HEK293 (cell line): ENCODE measurements at regions not wholly inside any gene's neighbourhood (a gene's known extent, or its start where the extent isn't known, plus 50 kb on each side); places are given as distances from the start of the nearest gene placed in this dataset.

ENCODE experiments used
- BCL11B ChIP-seq: fragments of 450-650 bp; formaldehyde crosslinking; IDR thresholded peaks from 2 replicates; pipeline ENCODE4 v1.5.1; 2016; ENCODE audit warnings: low read depth, missing biosample characterization, missing genetic modification characterization
- GLI4 ChIP-seq: fragments of 450-650 bp; formaldehyde crosslinking; IDR thresholded peaks from 2 replicates; pipeline ENCODE4 v1.5.1; 2016; ENCODE audit warnings: missing biosample characterization, missing genetic modification characterization
- HOXD13 ChIP-seq: sonication (generic); formaldehyde crosslinking; IDR thresholded peaks from 2 replicates; pipeline ENCODE4 v1.8.0; 2022; ENCODE audit warnings: missing genetic modification reagents, borderline replicate concordance
- KLF9 ChIP-seq: fragments of 450-650 bp; formaldehyde crosslinking; IDR thresholded peaks from 2 replicates; pipeline ENCODE4 v1.5.1; 2016; ENCODE audit warnings: missing biosample characterization, missing genetic modification characterization, low read depth
- PATZ1 ChIP-seq: fragments of 450-650 bp; formaldehyde crosslinking; IDR thresholded peaks from 2 replicates; pipeline ENCODE4 v1.5.1; 2016; ENCODE audit warnings: missing biosample characterization, missing genetic modification characterization
- PBX3 ChIP-seq: sonication (generic); formaldehyde crosslinking; IDR thresholded peaks from 2 replicates; pipeline ENCODE4 v1.8.1; 2022; ENCODE audit warnings: mild to moderate bottlenecking, moderate library complexity, missing genetic modification reagents
- RBAK ChIP-seq: fragments of 450-650 bp; formaldehyde crosslinking; IDR thresholded peaks from 2 replicates; pipeline ENCODE4 v1.5.1; 2016; ENCODE audit warnings: missing biosample characterization, missing genetic modification characterization
- REST ChIP-seq: fragments of 450-650 bp; formaldehyde crosslinking; IDR thresholded peaks from 2 replicates; pipeline ENCODE4 v1.5.1; 2016; ENCODE audit warnings: missing biosample characterization, missing genetic modification characterization
- TCF7L2 ChIP-seq: IDR thresholded peaks from 2 replicates; pipeline ENCODE4 v1.6.1; 2011; ENCODE audit warnings: low read depth, mild to moderate bottlenecking, inconsistent platforms, low read length, moderate library complexity, borderline replicate concordance
- YY2 ChIP-seq: fragments of 450-650 bp; formaldehyde crosslinking; IDR thresholded peaks from 2 replicates; pipeline ENCODE4 v1.5.1; 2016; ENCODE audit warnings: missing biosample characterization, missing genetic modification characterization
- ZFP41 ChIP-seq: fragments of 450-650 bp; formaldehyde crosslinking; IDR thresholded peaks from 2 replicates; pipeline ENCODE4 v1.5.1; 2016; ENCODE audit warnings: missing biosample characterization, missing genetic modification characterization, borderline replicate concordance
- ZNF202 ChIP-seq: fragments of 450-650 bp; formaldehyde crosslinking; IDR thresholded peaks from 2 replicates; pipeline ENCODE4 v1.5.1; 2016; ENCODE audit warnings: missing biosample characterization, missing genetic modification characterization, borderline replicate concordance
- ZNF223 ChIP-seq: fragments of 450-650 bp; formaldehyde crosslinking; IDR thresholded peaks from 2 replicates; pipeline ENCODE4 v1.5.1; 2016; ENCODE audit warnings: missing biosample characterization, missing genetic modification characterization
- ZNF423 ChIP-seq: fragments of 450-650 bp; formaldehyde crosslinking; IDR thresholded peaks from 2 replicates; pipeline ENCODE4 v1.5.1; 2016; ENCODE audit warnings: missing biosample characterization, missing genetic modification characterization
- ZNF610 ChIP-seq: fragments of 450-650 bp; formaldehyde crosslinking; IDR thresholded peaks from 2 replicates; pipeline ENCODE4 v1.5.1; 2016; ENCODE audit warnings: missing biosample characterization, missing genetic modification characterization, borderline replicate concordance
- ZNF621 ChIP-seq: fragments of 450-650 bp; formaldehyde crosslinking; IDR thresholded peaks from 2 replicates; pipeline ENCODE4 v1.5.1; 2017; ENCODE audit warnings: missing biosample characterization, missing genetic modification characterization
- ZNF623 ChIP-seq: fragments of 450-650 bp; formaldehyde crosslinking; IDR thresholded peaks from 2 replicates; pipeline ENCODE4 v1.5.1; 2016; ENCODE audit warnings: missing biosample characterization, missing genetic modification characterization
- ZNF639 ChIP-seq: fragments of 450-650 bp; formaldehyde crosslinking; IDR thresholded peaks from 2 replicates; pipeline ENCODE4 v1.5.1; 2016; ENCODE audit warnings: missing biosample characterization, missing genetic modification characterization
- ZNF654 ChIP-seq: fragments of 450-650 bp; formaldehyde crosslinking; IDR thresholded peaks from 2 replicates; pipeline ENCODE4 v1.5.1; 2016; ENCODE audit warnings: low read depth, missing biosample characterization, missing genetic modification characterization
- ZNF701 ChIP-seq: fragments of 450-650 bp; formaldehyde crosslinking; IDR thresholded peaks from 2 replicates; pipeline ENCODE4 v1.5.1; 2016; ENCODE audit warnings: missing biosample characterization, missing genetic modification characterization
- ZNF747 ChIP-seq: fragments of 450-650 bp; formaldehyde crosslinking; IDR thresholded peaks from 2 replicates; pipeline ENCODE4 v1.5.1; 2016; ENCODE audit warnings: missing biosample characterization, missing genetic modification characterization
- ZNF777 ChIP-seq: fragments of 450-650 bp; formaldehyde crosslinking; IDR thresholded peaks from 2 replicates; pipeline ENCODE4 v1.5.1; 2017; ENCODE audit warnings: missing biosample characterization, missing genetic modification characterization, borderline replicate concordance
- TF ChIP-seq, protein P1 (sequence below): fragments of 450-650 bp; IDR thresholded peaks from 2 replicates; pipeline ENCODE4 v1.5.1; 2018; ENCODE audit warnings: missing biosample characterization, missing genetic modification characterization
- TF ChIP-seq, protein P2 (sequence below): fragments of 450-650 bp; formaldehyde crosslinking; IDR thresholded peaks from 2 replicates; pipeline ENCODE4 v1.5.1; 2016; ENCODE audit warnings: missing biosample characterization, missing genetic modification characterization, borderline replicate concordance
- TF ChIP-seq, protein P3 (sequence below): fragments of 450-650 bp; formaldehyde crosslinking; optimal IDR thresholded peaks from 2 replicates; pipeline ENCODE3; 2016; ENCODE audit warnings: missing biosample characterization, mild to moderate bottlenecking, missing genetic modification characterization

DNA sequence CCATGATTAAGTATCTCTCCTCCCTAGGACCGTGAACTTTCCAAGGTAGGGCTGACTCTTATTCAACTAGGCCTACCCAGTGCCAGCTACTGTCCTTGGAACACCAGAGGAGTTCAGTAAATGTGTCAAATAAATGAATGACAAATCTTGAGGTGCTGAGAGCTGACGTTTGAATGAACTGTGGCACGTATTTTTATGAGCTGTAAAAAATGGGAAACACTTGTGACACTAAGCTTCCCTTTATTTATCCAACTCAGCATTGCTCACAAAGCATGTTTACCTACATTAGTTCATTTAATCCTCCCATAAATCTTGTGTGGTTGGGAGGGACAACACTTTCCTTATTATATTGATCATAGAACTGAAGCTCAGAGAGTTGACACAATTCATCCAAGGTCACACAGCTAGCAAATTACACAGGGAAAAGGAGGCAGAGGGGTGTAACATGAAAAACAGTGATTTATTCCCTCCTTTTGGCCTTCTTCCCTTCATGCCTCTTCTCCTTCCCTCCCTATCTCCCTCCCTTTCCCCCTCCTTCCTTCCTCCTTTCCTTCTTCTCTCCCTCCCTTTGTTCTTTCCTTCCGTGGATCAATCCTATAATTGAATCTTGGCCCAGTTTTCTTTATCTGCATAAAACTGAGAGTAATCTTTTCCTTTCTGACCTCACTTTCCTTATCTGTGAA, 412.6 kb downstream of the DMRT2 start (continued):
- TF ChIP-seq GLI4 (tag by site-specific recombination) = no peak
- peak; percentile 24; the same call in 1 of the 2 replicates for TF ChIP-seq TCF7L2
- 0 out of 2 replicates have a peak, but pooled peaks have one; percentile 25 for TF ChIP-seq ZNF610 (tag by site-specific recombination)
- TF ChIP-seq ZNF654 (tag by site-specific recombination) = no peak
- TF ChIP-seq REST (tag by site-specific recombination) = no peak
- no peak for TF ChIP-seq ZNF747 (tag by site-specific recombination)
- peak; percentile 40; the same call in 1 of the 2 replicates for TF ChIP-seq ZNF623 (tag by site-specific recombination)
- TF ChIP-seq ZFP41 (tag by site-specific recombination) = no peak
- no peak for TF ChIP-seq ZNF701 (tag by site-specific recombination)
- no peak for TF ChIP-seq ZNF621 (tag by site-specific recombination)
- peak; percentile 48; the same call in 1 of the 2 replicates for TF ChIP-seq BCL11B
- TF ChIP-seq KLF9 (tag by site-specific recombination) = peak; percentile 16; the same call in 1 of the 2 replicates
- no peak; the same call in 1 of the 2 replicates for TF ChIP-seq HOXD13 (CRISPR knock-in tag)
- peak; percentile 53 for TF ChIP-seq PATZ1 (tag by site-specific recombination)
- TF ChIP-seq, protein P1, sequence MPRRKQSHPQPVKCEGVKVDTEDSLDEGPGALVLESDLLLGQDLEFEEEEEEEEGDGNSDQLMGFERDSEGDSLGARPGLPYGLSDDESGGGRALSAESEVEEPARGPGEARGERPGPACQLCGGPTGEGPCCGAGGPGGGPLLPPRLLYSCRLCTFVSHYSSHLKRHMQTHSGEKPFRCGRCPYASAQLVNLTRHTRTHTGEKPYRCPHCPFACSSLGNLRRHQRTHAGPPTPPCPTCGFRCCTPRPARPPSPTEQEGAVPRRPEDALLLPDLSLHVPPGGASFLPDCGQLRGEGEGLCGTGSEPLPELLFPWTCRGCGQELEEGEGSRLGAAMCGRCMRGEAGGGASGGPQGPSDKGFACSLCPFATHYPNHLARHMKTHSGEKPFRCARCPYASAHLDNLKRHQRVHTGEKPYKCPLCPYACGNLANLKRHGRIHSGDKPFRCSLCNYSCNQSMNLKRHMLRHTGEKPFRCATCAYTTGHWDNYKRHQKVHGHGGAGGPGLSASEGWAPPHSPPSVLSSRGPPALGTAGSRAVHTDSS (tag by site-specific recombination) = peak; percentile 28
- TF ChIP-seq, protein P2, sequence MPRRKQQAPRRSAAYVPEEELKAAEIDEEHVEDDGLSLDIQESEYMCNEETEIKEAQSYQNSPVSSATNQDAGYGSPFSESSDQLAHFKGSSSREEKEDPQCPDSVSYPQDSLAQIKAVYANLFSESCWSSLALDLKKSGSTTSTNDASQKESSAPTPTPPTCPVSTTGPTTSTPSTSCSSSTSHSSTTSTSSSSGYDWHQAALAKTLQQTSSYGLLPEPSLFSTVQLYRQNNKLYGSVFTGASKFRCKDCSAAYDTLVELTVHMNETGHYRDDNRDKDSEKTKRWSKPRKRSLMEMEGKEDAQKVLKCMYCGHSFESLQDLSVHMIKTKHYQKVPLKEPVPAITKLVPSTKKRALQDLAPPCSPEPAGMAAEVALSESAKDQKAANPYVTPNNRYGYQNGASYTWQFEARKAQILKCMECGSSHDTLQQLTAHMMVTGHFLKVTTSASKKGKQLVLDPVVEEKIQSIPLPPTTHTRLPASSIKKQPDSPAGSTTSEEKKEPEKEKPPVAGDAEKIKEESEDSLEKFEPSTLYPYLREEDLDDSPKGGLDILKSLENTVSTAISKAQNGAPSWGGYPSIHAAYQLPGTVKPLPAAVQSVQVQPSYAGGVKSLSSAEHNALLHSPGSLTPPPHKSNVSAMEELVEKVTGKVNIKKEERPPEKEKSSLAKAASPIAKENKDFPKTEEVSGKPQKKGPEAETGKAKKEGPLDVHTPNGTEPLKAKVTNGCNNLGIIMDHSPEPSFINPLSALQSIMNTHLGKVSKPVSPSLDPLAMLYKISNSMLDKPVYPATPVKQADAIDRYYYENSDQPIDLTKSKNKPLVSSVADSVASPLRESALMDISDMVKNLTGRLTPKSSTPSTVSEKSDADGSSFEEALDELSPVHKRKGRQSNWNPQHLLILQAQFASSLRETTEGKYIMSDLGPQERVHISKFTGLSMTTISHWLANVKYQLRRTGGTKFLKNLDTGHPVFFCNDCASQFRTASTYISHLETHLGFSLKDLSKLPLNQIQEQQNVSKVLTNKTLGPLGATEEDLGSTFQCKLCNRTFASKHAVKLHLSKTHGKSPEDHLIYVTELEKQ (tag by site-specific recombination) = peak; percentile 91
- no peak for TF ChIP-seq PBX3 (CRISPR knock-in tag)
- TF ChIP-seq ZNF777 (tag by site-specific recombination) = no peak
- TF ChIP-seq, protein P3, sequence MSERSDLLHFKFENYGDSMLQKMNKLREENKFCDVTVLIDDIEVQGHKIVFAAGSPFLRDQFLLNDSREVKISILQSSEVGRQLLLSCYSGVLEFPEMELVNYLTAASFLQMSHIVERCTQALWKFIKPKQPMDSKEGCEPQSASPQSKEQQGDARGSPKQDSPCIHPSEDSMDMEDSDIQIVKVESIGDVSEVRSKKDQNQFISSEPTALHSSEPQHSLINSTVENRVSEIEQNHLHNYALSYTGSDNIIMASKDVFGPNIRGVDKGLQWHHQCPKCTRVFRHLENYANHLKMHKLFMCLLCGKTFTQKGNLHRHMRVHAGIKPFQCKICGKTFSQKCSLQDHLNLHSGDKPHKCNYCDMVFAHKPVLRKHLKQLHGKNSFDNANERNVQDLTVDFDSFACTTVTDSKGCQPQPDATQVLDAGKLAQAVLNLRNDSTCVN (tag by site-specific recombination) = no peak
- TF ChIP-seq ZNF423 = no peak
- no peak for TF ChIP-seq RBAK (tag by site-specific recombination)
- TF ChIP-seq ZNF202 (tag by site-specific recombination) = no peak
- TF ChIP-seq YY2 = no peak
- no peak for TF ChIP-seq ZNF223 (tag by site-specific recombination)
- peak; percentile 89; the same call in 1 of the 2 replicates for TF ChIP-seq ZNF639 (tag by site-specific recombination)
